ENCODE measurements at regions not wholly inside any gene's neighbourhood (a gene's known extent, or its start where the extent isn't known, plus 50 kb on each side); places are given as distances from the start of the nearest gene placed in this dataset.

GRCh38 chr14:38481952-38482678 is 226.2 kb upstream of the CLEC14A start:
- Histone ChIP-seq H3K27ac (no peak overlapping the region), H3K4me1 (ENCODE audit: low read depth) (no peaks in the 10 kb centered on the region), H3K9me3 (ENCODE audit: low read depth) (no peaks in the 10 kb centered on the region), H3K36me3 (no peaks in the 10 kb centered on the region), H3K4me3 (no peak overlapping the region), H3K27me3 (no peaks in the 10 kb centered on the region)
- TF ChIP-seq, protein P1, sequence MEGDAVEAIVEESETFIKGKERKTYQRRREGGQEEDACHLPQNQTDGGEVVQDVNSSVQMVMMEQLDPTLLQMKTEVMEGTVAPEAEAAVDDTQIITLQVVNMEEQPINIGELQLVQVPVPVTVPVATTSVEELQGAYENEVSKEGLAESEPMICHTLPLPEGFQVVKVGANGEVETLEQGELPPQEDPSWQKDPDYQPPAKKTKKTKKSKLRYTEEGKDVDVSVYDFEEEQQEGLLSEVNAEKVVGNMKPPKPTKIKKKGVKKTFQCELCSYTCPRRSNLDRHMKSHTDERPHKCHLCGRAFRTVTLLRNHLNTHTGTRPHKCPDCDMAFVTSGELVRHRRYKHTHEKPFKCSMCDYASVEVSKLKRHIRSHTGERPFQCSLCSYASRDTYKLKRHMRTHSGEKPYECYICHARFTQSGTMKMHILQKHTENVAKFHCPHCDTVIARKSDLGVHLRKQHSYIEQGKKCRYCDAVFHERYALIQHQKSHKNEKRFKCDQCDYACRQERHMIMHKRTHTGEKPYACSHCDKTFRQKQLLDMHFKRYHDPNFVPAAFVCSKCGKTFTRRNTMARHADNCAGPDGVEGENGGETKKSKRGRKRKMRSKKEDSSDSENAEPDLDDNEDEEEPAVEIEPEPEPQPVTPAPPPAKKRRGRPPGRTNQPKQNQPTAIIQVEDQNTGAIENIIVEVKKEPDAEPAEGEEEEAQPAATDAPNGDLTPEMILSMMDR (IDR thresholded peaks at IDR 0.05; ENCODE audit: low read depth, low read length) = no peak
- peak in 1 of 2 donors; percentile 47 for DNase-seq (ENCODE audit: low read depth in 1 of 2, low spot score in 1 of 2)

- Histone ChIP-seq H3K27me3 (no peaks in the 10 kb centered on the region), H3K36me3 (no peaks in the 10 kb centered on the region), H3K4me1 (ENCODE audit: low read depth) (no peaks in the 10 kb centered on the region), H3K4me3 (no peak overlapping the region), H3K27ac (no peak overlapping the region), H3K9me3 (ENCODE audit: low read depth) (no peaks in the 10 kb centered on the region)
- peak in 1 of 2 donors; percentile 58 for DNase-seq (ENCODE audit: low read depth in 1 of 2, low spot score in 1 of 2)
- TF ChIP-seq, protein P1 (IDR thresholded peaks at IDR 0.05; ENCODE audit: low read depth, low read length) = no peak
These were observed 213.3 kb upstream of the CLEC14A start for GRCh38 chr14:38469156-38469555.

DNA sequence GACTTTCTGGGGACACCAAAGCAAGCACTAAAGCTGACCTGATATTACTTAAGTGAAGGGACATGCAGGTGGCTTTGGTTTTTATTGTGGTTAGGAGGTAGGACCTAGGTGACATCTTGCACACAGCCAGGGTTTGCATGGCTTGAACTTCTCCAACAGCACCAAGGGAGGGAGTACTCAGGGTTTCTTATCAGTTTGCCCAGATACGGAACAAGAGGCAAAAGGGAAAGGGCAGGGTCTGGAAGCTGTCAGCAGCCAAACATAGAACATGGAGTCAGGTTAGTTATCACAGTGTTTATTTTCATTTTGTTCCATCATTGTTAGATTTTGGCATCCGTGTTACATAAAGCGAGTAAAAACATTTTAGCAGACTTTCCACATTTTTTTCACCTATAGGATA is 186.3 kb upstream of the CLEC14A start:
- Histone ChIP-seq H3K27me3 (no peaks in the 10 kb centered on the region), H3K27ac (no peak overlapping the region), H3K4me1 (ENCODE audit: low read depth) (peaks cover 8% of the 10 kb centered on the region), H3K36me3 (no peaks in the 10 kb centered on the region), H3K9me3 (ENCODE audit: low read depth) (no peaks in the 10 kb centered on the region), H3K4me3 (no peak overlapping the region)
- DNase-seq (ENCODE audit: low read depth in 1 of 2, low spot score in 1 of 2) = peak; percentile 18 to 76
- TF ChIP-seq, protein P1 (IDR thresholded peaks at IDR 0.05; ENCODE audit: low read depth, low read length) = no peak

GRCh38 chr14:38432186-38432585 is 176.3 kb upstream of the CLEC14A start:
- H3K27ac ChIP-seq = no peak overlapping the region
- no peaks in the 10 kb centered on the region for H3K36me3 ChIP-seq
- H3K4me3 ChIP-seq = no peak overlapping the region
- H3K9me3 ChIP-seq (ENCODE audit: low read depth) = no peaks in the 10 kb centered on the region
- no peak for DNase-seq (ENCODE audit: low read depth in 1 of 2, low spot score in 1 of 2)
- no peaks in the 10 kb centered on the region for H3K27me3 ChIP-seq
- H3K4me1 ChIP-seq (ENCODE audit: low read depth) = no peaks in the 10 kb centered on the region
- TF ChIP-seq, protein P1 (IDR thresholded peaks at IDR 0.05; ENCODE audit: low read depth, low read length) = no peak

DNA sequence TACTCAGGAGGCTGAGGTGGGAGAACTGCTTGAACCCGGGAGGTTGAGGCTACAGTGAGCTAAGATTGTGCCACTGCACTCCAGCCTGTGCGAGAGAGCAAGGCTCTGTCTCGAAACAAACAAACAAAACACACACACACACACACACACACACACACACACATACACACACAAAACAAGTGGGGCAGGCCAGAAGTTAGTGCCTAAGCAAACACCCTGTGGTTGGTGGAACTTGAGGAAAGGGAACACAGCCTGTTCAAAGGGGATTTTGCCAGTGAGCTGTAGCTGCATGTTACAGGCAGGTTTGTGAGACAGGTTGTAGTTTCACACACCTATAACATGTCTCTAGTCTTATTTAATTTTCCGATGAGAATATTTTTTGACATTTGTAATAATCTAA is 175.3 kb upstream of the CLEC14A start:
- TF ChIP-seq, protein P1 (IDR thresholded peaks at IDR 0.05; ENCODE audit: low read depth, low read length) = no peak

More for the DNA sequence above, 175.3 kb upstream of the CLEC14A start:
- H3K36me3 ChIP-seq = no peaks in the 10 kb centered on the region
- H3K4me3 ChIP-seq = no peak overlapping the region
- H3K27ac ChIP-seq = no peak overlapping the region
- DNase-seq (ENCODE audit: low read depth in 1 of 2, low spot score in 1 of 2) = no peak
- H3K9me3 ChIP-seq (ENCODE audit: low read depth) = no peaks in the 10 kb centered on the region
- no peaks in the 10 kb centered on the region for H3K27me3 ChIP-seq
- no peaks in the 10 kb centered on the region for H3K4me1 ChIP-seq (ENCODE audit: low read depth)
